DMS 273 (cell line): ENCODE measurements at regions not wholly inside any gene's neighbourhood (a gene's known extent, or its start where the extent isn't known, plus 50 kb on each side); places are given as distances from the start of the nearest gene placed in this dataset.
"Not testable (repeated sequence)": the region's sequence is repeated elsewhere in the genome, so short reads cannot be mapped to it uniquely, and the experiment has no call there.

Source experiments
- DNase-seq: peaks from one replicate; lab custom pipeline; 2025; ENCODE audit not compliant: unreplicated experiment; lab: John Stamatoyannopoulos, UW

GRCh38 chr4:138633580-138633904, 382.0 kb upstream of the NOCT start:
- DNase-seq = no peak

GRCh38 chr4:138632856-138633579, 382.6 kb upstream of the NOCT start:
- DNase-seq = no peak

GRCh38 chr4:138630666-138631065, 384.9 kb upstream of the NOCT start:
- no peak for DNase-seq

- DNase-seq = no peak
Measured at GRCh38 chr4:138629669-138630068, 385.9 kb upstream of the NOCT start.

GRCh38 chr4:138627096-138627495, 384.9 kb upstream of the SLC7A11 start:
- no peak for DNase-seq

GRCh38 chr4:138622362-138622761, 380.2 kb upstream of the SLC7A11 start:
- DNase-seq = not testable (repeated sequence)

- DNase-seq = no peak
Measured at GRCh38 chr4:138616775-138617174, 374.6 kb upstream of the SLC7A11 start.

GRCh38 chr4:138614398-138615142, 372.4 kb upstream of the SLC7A11 start:
- DNase-seq = no peak

GRCh38 chr4:138612428-138612827, 370.3 kb upstream of the SLC7A11 start:
- no peak for DNase-seq

- DNase-seq = peak; percentile 12
Measured at GRCh38 chr4:138611721-138612120, 369.6 kb upstream of the SLC7A11 start.

- no peak for DNase-seq
Measured at GRCh38 chr4:138611017-138611416, 368.9 kb upstream of the SLC7A11 start.

- DNase-seq = no peak
Measured at GRCh38 chr4:138609943-138610350, 367.8 kb upstream of the SLC7A11 start.

- no peak for DNase-seq
Measured at GRCh38 chr4:138604556-138604955, 362.4 kb upstream of the SLC7A11 start.

GRCh38 chr4:138602664-138603063, 360.5 kb upstream of the SLC7A11 start:
- DNase-seq = no peak

GRCh38 chr4:138599965-138600364, 357.8 kb upstream of the SLC7A11 start:
- no peak for DNase-seq

- no peak for DNase-seq
Measured at GRCh38 chr4:138598226-138598625, 356.1 kb upstream of the SLC7A11 start.

- no peak for DNase-seq
Measured at GRCh38 chr4:138596896-138597295, 354.7 kb upstream of the SLC7A11 start.

GRCh38 chr4:138595731-138596460, 353.7 kb upstream of the SLC7A11 start:
- DNase-seq = no peak

- DNase-seq = no peak
Measured at GRCh38 chr4:138595171-138595570, 353.0 kb upstream of the SLC7A11 start.

- DNase-seq = no peak
Measured at GRCh38 chr4:138592796-138593195, 350.6 kb upstream of the SLC7A11 start.

GRCh38 chr4:138591808-138592207, 349.7 kb upstream of the SLC7A11 start:
- no peak for DNase-seq

- DNase-seq = no peak
Measured at GRCh38 chr4:138588501-138588900, 346.4 kb upstream of the SLC7A11 start.
